GM12872 (cell line): ENCODE measurements at regions not wholly inside any gene's neighbourhood (a gene's known extent, or its start where the extent isn't known, plus 50 kb on each side); places are given as distances from the start of the nearest gene placed in this dataset.
A peak's percentile ranks its signal among the peaks of the same experiment; 100 is the strongest.

Source experiments
- TF ChIP-seq, protein P1 (sequence below): IDR thresholded peaks from 3 replicates; pipeline ENCODE4 v1.5.1; 2011; ENCODE audit warnings: low read depth, mild to moderate bottlenecking, low read length, moderate library complexity; ENCODE audit not compliant: insufficient read depth

- TF ChIP-seq, protein P1, sequence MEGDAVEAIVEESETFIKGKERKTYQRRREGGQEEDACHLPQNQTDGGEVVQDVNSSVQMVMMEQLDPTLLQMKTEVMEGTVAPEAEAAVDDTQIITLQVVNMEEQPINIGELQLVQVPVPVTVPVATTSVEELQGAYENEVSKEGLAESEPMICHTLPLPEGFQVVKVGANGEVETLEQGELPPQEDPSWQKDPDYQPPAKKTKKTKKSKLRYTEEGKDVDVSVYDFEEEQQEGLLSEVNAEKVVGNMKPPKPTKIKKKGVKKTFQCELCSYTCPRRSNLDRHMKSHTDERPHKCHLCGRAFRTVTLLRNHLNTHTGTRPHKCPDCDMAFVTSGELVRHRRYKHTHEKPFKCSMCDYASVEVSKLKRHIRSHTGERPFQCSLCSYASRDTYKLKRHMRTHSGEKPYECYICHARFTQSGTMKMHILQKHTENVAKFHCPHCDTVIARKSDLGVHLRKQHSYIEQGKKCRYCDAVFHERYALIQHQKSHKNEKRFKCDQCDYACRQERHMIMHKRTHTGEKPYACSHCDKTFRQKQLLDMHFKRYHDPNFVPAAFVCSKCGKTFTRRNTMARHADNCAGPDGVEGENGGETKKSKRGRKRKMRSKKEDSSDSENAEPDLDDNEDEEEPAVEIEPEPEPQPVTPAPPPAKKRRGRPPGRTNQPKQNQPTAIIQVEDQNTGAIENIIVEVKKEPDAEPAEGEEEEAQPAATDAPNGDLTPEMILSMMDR = no peak
Measured at GRCh38 chr2:239883326-239884050, 141.7 kb downstream of the NDUFA10 start.

DNA sequence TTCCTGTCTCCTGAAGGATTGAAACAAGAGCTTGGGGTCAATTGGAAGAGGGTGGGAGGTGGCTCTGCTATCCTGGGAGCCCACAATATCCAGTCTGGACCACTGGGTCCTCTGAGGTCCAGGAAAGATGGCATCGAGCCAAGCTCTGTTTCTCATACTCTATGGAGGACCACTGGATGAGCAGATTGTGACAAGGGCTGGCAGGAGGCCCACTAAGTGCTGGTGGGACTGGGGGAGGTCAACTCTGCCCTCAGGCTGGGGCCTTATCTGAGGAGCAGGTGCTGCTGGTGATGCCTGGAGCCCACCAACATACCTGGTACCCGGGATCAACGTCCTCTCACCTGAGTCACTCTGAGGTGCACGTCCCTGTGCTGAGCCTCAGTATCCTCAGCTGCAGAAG is 142.4 kb downstream of the NDUFA10 start:
- TF ChIP-seq, protein P1 = no peak

DNA sequence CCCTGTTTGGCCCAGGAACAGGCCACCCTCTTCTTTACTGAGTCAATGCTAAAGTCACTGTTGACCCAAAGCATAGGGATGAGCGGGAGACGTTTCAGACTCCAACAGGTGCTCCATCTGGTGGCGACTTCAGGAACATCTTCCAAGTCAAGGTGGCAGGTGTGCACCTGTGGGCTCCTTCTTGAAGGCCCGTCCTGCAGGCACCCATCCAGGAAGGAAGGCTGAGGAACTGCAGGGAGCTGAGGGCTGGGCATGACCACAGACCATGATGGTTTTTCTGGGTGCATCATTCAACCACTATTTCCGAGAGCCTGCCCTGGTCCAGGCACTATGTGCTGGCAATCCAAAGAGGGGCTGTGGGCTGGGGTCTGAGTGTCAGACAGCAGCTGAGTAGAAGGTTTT is 142.8 kb downstream of the NDUFA10 start:
- TF ChIP-seq, protein P1 = peak; percentile 73

GRCh38 chr2:239881561-239882320 is 143.4 kb downstream of the NDUFA10 start:
- TF ChIP-seq, protein P1 = no peak

GRCh38 chr2:239881031-239881471 is 144.1 kb downstream of the NDUFA10 start:
- TF ChIP-seq, protein P1 = no peak

DNA sequence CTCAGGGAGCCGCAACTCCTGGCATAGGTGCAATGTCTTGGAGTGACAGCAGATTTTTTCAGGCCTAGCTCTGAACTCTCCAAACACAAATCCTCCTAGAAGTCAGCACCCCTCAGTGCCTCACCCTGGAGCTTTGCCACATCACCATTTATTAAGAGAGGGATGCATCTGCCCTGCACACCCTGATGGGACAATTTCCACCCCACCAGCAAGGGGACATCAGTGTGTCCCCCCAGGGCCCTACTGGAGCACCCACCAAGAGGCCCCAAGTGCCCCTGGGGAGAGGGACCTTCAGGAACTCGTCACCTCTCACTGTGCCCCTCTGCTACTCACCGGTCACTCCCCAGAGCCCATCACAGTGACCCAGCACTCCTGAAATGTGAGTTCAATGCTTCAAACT is 144.7 kb downstream of the NDUFA10 start:
- TF ChIP-seq, protein P1 = no peak

DNA sequence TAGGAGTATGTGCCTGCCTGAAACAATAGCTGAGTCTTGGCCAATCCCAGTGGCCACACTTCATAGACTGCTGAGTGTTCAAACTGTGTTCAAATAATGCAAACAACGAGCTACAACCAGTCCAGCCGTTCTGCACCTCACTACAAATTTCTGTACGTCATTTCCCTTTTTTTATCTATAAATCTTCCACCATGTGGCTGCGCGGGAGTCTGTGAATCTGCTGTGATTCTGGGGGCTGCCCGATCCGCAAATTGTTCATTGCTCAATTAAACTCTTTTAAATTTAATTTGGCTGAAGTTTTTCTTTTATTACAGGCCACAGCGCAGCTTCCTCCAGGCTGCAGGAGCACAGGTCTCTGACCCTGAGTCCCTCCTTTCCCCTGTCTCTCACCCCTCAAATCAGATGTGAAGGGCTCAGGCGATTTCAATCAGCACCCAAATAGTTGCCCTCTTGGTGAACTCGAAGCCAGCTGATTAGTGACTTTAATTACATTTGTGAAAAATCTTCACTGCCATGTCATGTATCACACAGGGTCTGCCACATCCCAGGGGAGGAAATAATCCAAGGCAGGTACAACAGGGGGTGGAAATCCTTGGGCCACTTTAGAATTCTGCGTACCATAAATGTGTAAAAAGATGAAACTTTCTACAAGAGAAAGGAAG is 145.6 kb downstream of the NDUFA10 start:
- TF ChIP-seq, protein P1 = no peak
